NCI-H1694 treated with DMSO at 0.1 percent for 48 hours (cell line): ENCODE measurements at regions not wholly inside any gene's neighbourhood (a gene's known extent, or its start where the extent isn't known, plus 50 kb on each side); places are given as distances from the start of the nearest gene placed in this dataset.

ENCODE experiments used
- DNase-seq: peaks from one replicate; lab custom pipeline; 2025; lab: John Stamatoyannopoulos, UW

GRCh38 chr14:39988939-39989338, 556.7 kb upstream of the FBXO33 start:
- peak; percentile 69 for DNase-seq

GRCh38 chr14:39984323-39984722, 552.1 kb upstream of the FBXO33 start:
- no peak for DNase-seq

- DNase-seq, result no peak
Measured at GRCh38 chr14:39977198-39977597, 545.0 kb upstream of the FBXO33 start.

DNA sequence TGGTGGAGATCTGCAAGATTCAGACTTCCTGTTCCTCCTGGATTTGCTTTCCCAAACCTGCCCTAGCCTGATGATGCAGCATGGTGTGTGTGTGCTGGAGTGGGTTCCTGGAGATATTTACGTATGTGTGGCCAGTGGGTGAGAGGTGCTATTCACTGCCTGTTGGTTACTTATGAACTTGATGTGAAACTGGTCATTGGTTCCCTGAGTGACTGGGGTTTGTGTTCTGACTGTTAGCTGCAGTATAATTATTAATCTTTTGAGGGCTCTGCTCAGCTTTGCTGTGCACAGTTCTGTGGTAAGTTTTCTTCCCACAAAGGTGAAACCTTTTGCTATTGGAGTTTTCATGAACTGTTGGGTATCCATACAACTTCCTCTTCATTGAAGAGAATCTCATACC, 541.8 kb upstream of the FBXO33 start:
- no peak for DNase-seq

GRCh38 chr14:39972704-39973103, 540.5 kb upstream of the FBXO33 start:
- DNase-seq, result no peak

- no peak for DNase-seq
Measured at GRCh38 chr14:39967885-39968284, 535.7 kb upstream of the FBXO33 start.

- no peak for DNase-seq
Measured at GRCh38 chr14:39957987-39958386, 525.8 kb upstream of the FBXO33 start.

GRCh38 chr14:39957290-39957689, 525.1 kb upstream of the FBXO33 start:
- DNase-seq, result no peak

GRCh38 chr14:39956372-39956771, 524.1 kb upstream of the FBXO33 start:
- peak; percentile 5 for DNase-seq

GRCh38 chr14:39948235-39948634, 516.0 kb upstream of the FBXO33 start:
- no peak for DNase-seq

- no peak for DNase-seq
Measured at GRCh38 chr14:39946807-39947206, 514.6 kb upstream of the FBXO33 start.

- DNase-seq, result no peak
Measured at GRCh38 chr14:39939023-39939422, 506.8 kb upstream of the FBXO33 start.

DNA sequence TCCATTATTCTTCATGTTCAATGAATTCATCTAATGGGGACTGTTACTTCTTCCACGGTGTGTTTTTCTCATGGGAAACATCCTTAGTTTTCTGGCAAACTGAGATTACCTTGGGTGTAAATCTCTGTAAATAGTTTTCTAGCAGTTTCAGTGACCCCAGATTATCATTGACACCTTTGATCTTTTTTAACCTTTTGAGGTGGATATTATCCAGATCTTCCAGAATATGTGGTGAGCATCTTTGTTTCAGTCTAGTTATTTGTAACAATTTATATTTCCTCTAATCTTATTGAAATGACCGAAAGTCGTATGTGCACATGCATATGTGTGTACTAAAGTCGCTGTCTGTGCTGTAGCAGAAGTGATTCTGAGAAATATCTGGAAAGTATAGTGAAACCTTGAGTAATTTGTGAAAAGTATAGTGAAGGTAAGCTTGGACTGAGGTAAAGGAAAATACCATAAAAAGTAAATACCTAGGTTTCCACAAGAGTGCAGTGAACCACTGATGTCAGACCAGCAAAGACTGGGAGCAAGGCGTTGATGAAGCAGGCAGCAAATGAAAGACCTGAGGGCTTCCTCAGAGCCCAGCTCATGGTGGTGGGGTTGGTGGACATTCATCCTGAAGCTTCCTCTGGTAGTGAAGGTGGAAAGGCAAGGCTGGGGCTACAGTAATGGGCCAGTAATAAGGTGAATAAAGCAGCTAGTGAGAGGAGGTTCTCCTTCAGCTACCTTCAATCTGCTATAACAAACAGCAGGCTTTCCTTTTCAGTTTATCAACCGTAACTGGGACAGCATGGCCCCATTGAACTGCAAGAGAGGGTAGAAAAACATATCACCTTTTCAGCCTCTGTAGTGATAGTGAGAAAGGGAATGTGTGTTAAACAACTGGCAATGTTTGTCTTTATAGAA, 480.2 kb upstream of the FBXO33 start:
- DNase-seq, result no peak

DNA sequence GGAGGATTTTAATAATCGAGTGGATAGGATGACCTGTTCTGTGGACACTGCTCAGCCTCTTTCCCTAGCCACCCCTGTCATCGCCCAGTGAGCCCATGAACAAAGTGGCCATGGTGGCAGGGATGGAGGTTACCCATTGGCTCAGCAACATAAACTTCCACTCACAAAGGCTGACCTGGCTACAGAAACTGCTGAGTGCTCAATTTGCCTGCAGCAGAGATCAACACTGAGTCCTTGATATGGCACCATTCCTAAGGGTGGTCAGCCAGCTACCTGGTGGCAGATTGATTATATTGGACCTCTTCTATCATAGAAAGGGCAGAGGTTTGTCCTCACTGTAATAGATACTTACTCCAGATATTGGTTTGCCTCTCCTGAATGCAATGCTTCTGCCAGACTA, 465.4 kb upstream of the FBXO33 start:
- no peak for DNase-seq

DNA sequence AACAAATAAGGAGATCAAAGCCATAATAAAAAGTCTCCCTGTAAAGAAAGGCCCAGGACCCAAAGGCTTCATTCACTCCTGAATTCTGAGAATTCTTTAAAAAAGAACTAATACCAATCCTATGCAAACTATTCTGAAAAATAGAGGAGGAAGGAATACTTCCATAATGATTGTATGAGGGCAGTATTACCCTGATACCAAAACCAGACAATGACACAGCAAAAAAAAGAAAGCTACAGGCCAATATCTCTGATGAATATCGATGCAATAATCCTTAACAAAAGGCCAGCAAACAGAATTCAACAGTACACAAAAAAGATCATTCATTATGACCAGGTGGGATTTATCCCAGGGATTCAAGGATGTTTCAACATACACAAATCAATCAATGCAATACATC, 457.8 kb upstream of the FBXO33 start:
- no peak for DNase-seq

- DNase-seq, result no peak
Measured at GRCh38 chr14:39884091-39884490, 451.9 kb upstream of the FBXO33 start.

DNA sequence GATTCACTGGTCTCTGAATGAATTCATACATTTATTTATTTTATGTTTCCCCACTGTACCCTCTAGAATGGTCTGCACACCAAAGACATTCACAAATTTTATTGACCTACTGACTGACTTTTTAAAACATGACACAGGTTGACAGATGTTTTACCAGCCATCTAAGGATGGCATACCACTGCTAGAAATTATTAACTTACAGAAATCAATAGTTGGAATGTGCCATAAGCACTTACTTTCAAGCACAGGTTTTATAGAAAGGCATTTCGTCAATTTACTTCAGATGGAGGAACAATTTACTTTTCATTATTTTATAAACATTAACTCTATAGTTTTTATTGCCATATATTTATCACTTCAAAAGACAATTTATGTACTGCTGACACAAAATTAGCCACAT, 448.7 kb upstream of the FBXO33 start:
- no peak for DNase-seq

- no peak for DNase-seq
Measured at GRCh38 chr14:39880106-39880695, 448.0 kb upstream of the FBXO33 start.

GRCh38 chr14:39877577-39878190, 445.5 kb upstream of the FBXO33 start:
- no peak for DNase-seq

- no peak for DNase-seq
Measured at GRCh38 chr14:39876916-39877315, 444.7 kb upstream of the FBXO33 start.

DNA sequence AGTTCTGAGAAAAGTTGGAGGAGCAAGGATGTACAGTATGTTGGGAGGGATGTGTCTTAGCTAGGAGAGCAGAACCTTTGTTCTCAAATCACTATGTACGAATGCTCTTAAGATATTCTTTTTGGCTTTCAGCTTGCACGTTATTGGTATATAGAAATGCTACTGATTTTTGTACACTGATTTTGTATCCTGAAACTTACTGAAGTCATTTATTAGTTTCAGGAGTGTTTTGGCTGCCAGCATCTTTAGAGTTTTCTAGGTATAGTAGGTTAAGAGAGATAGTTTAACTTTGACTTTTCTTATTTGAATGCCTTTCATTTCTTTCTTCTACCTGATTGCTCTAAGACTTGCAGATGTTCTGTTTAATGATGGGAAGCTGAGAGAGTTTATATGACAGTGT, 442.8 kb upstream of the FBXO33 start:
- DNase-seq, result no peak

- DNase-seq, result no peak
Measured at GRCh38 chr14:39873791-39874190, 441.6 kb upstream of the FBXO33 start.

DNA sequence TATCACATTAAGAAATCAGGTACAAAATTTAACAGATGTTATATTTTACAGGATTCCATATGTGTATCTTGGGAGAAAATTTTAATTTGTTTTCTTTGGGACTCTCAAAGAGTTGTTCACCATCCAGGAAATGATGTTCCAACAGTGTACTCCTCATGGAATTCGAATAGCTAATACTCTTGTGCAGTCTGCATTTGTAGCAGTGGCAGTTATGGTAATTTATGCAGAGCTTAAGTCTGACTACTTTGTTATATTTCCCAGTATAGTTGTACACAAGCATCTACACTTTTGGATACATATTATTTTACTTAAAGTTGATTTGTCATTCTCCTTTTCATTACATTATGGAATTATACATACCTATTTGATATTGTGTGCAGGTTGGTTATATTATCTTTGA, 436.7 kb upstream of the FBXO33 start:
- DNase-seq, result no peak
